ENCODE measurements at regions not wholly inside any gene's neighbourhood (a gene's known extent, or its start where the extent isn't known, plus 50 kb on each side); places are given as distances from the start of the nearest gene placed in this dataset.

DNA sequence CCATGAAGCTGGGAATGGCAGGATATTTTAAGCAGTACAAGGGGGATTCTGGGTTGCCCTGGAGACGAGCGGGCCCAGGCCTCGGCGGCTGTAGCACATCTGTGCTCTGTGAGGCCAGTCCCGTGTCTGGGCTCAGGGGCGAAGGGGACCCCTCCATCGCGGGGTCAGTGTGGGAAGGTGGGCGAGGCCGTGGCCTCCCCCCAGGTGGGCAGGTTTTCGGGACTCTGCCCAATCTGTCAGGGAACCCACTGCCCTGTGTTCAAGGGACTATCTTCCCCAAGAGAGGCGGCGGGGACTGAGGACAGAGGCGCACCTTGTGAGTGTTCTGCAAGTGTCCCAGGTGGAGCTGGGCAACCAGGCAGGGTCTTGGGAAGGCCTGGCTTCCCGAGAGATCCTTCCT lies 336.6 kb downstream of the CTTN start (continued):
- TF ChIP-seq, protein P1, sequence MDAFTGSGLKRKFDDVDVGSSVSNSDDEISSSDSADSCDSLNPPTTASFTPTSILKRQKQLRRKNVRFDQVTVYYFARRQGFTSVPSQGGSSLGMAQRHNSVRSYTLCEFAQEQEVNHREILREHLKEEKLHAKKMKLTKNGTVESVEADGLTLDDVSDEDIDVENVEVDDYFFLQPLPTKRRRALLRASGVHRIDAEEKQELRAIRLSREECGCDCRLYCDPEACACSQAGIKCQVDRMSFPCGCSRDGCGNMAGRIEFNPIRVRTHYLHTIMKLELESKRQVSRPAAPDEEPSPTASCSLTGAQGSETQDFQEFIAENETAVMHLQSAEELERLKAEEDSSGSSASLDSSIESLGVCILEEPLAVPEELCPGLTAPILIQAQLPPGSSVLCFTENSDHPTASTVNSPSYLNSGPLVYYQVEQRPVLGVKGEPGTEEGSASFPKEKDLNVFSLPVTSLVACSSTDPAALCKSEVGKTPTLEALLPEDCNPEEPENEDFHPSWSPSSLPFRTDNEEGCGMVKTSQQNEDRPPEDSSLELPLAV (CRISPR knock-in tag; conservative IDR thresholded peaks at IDR 0.05; ENCODE audit: low read depth): no peak
- TF ChIP-seq MAFK (conservative IDR thresholded peaks at IDR 0.05 in 1 of 2, IDR thresholded peaks at IDR 0.05 in 1 of 2; ENCODE audit: low read length in 2 of 2) (no peak), ZNF263 (CRISPR knock-in tag; IDR thresholded peaks at IDR 0.05) (no peak)

DNA sequence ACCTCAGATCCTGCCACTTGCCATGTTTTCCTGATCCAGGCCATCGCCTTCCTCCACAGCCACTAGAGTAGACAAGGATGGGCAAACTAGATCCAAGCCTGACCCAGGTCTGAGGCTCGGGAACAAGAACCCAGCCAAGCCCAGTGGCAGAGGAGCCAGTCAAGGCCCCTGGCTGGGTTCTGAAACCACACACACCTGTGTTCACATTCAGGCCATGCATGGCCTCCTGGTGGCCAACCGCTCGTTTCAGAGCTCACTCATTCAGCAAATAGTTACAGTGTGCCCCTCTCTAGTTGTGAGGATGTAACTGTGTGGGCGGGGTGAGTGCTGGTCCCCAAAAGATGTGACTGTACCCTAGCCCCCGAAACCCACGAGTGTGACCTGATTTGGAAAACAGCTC lies 337.6 kb downstream of the CTTN start:
- no peak overlapping the region for H3K4me2 ChIP-seq (ENCODE audit: low read depth, low read length)
- H3K9me3 ChIP-seq (ENCODE audit: low read length): no peaks in the 10 kb centered on the region
- CTCF ChIA-PET (ENCODE audit: low intra/inter-chr PET ratio, low total read pairs): no interaction called here
- no peaks in the 10 kb centered on the region for H3K79me2 ChIP-seq (ENCODE audit: insufficient read depth, low read length)
- ATAC-seq (no peak), DNase-seq (ENCODE audit: low spot score) (no peak), FAIRE-seq (no peak)
- no peak overlapping the region for H3K27ac ChIP-seq (ENCODE audit: extremely low read length, insufficient read depth, low read length)
- POLR2A ChIA-PET: no interaction called here
- WGBS (ENCODE audit: low lambda C conversion rate): 95% methylated on average over 7 of the region's 7 CpGs
- H3K36me3 ChIP-seq (replicated peaks in 1 of 2; ENCODE audit: control insufficient read depth in 1 of 2, insufficient read depth in 2 of 2, low read length in 2 of 2): peaks cover 0 to 17% of the 10 kb centered on the region in 2 experiments; a peak in 2 of 5 replicates
- H3K4me3 ChIP-seq (replicated peaks in 1 of 3; ENCODE audit: insufficient read depth in 1 of 3, low read depth in 2 of 3, low read length in 3 of 3): no peak overlapping the region
- H4K20me1 ChIP-seq (ENCODE audit: insufficient read depth, low read length): peaks cover 5% of the 10 kb centered on the region; the same call in 1 of the 2 replicates
- H3K27me3 ChIP-seq (ENCODE audit: control insufficient read depth in 1 of 2, insufficient read depth in 2 of 2, low read length in 2 of 2): no peaks in the 10 kb centered on the region
- no peaks in the 10 kb centered on the region for H3K4me1 ChIP-seq (ENCODE audit: insufficient read depth, low read length)
- BruUV-seq (replicated peaks): no TSS peak
- no peak overlapping the region for H2AFZ ChIP-seq (ENCODE audit: low read length)
- intact Hi-C loops (cut with micrococcal nuclease; ENCODE audit: unreplicated experiment) (no loop called here), in situ Hi-C loops (cut with HindIII; ENCODE audit: extremely low pct_ligation_motif_present, low pct_unique_long_range_greater_than_20kb) (no loop called here)
- no peak overlapping the region for H3K9ac ChIP-seq (ENCODE audit: insufficient read depth, low read depth, low read length)
- no peak for TF ChIP-seq NCOA1 (CRISPR knock-in tag; IDR thresholded peaks at IDR 0.05)
- TF ChIP-seq ZBTB20 (CRISPR knock-in tag; IDR thresholded peaks at IDR 0.05; ENCODE audit: borderline replicate concordance, low read depth): no peak
- TF ChIP-seq ZSCAN22 (CRISPR knock-in tag; IDR thresholded peaks at IDR 0.05): no peak
- no peak for TF ChIP-seq DR1 (CRISPR knock-in tag; IDR thresholded peaks at IDR 0.05)
- TF ChIP-seq GZF1 (CRISPR knock-in tag; IDR thresholded peaks at IDR 0.05): no peak
- no peak for TF ChIP-seq MTF2 (CRISPR knock-in tag; IDR thresholded peaks at IDR 0.05; ENCODE audit: borderline replicate concordance)
- TF ChIP-seq, protein P2, sequence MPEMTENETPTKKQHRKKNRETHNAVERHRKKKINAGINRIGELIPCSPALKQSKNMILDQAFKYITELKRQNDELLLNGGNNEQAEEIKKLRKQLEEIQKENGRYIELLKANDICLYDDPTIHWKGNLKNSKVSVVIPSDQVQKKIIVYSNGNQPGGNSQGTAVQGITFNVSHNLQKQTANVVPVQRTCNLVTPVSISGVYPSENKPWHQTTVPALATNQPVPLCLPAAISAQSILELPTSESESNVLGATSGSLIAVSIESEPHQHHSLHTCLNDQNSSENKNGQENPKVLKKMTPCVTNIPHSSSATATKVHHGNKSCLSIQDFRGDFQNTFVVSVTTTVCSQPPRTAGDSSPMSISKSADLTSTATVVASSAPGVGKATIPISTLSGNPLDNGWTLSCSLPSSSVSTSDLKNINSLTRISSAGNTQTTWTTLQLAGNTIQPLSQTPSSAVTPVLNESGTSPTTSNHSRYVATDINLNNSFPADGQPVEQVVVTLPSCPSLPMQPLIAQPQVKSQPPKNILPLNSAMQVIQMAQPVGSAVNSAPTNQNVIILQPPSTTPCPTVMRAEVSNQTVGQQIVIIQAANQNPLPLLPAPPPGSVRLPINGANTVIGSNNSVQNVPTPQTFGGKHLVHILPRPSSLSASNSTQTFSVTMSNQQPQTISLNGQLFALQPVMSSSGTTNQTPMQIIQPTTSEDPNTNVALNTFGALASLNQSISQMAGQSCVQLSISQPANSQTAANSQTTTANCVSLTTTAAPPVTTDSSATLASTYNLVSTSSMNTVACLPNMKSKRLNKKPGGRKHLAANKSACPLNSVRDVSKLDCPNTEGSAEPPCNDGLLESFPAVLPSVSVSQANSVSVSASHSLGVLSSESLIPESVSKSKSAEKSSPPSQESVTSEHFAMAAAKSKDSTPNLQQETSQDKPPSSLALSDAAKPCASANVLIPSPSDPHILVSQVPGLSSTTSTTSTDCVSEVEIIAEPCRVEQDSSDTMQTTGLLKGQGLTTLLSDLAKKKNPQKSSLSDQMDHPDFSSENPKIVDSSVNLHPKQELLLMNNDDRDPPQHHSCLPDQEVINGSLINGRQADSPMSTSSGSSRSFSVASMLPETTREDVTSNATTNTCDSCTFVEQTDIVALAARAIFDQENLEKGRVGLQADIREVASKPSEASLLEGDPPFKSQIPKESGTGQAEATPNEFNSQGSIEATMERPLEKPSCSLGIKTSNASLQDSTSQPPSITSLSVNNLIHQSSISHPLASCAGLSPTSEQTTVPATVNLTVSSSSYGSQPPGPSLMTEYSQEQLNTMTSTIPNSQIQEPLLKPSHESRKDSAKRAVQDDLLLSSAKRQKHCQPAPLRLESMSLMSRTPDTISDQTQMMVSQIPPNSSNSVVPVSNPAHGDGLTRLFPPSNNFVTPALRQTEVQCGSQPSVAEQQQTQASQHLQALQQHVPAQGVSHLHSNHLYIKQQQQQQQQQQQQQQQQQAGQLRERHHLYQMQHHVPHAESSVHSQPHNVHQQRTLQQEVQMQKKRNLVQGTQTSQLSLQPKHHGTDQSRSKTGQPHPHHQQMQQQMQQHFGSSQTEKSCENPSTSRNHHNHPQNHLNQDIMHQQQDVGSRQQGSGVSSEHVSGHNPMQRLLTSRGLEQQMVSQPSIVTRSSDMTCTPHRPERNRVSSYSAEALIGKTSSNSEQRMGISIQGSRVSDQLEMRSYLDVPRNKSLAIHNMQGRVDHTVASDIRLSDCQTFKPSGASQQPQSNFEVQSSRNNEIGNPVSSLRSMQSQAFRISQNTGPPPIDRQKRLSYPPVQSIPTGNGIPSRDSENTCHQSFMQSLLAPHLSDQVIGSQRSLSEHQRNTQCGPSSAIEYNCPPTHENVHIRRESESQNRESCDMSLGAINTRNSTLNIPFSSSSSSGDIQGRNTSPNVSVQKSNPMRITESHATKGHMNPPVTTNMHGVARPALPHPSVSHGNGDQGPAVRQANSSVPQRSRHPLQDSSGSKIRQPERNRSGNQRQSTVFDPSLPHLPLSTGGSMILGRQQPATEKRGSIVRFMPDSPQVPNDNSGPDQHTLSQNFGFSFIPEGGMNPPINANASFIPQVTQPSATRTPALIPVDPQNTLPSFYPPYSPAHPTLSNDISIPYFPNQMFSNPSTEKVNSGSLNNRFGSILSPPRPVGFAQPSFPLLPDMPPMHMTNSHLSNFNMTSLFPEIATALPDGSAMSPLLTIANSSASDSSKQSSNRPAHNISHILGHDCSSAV (CRISPR knock-in tag; IDR thresholded peaks at IDR 0.05; ENCODE audit: borderline replicate concordance): no peak
- no peak for TF ChIP-seq ZNF230 (CRISPR knock-in tag; IDR thresholded peaks at IDR 0.05)
- no peak for TF ChIP-seq HOXA5 (CRISPR knock-in tag; IDR thresholded peaks at IDR 0.05)
